NT2/D1 (cell line): ENCODE measurements at regions not wholly inside any gene's neighbourhood (a gene's known extent, or its start where the extent isn't known, plus 50 kb on each side); places are given as distances from the start of the nearest gene placed in this dataset.

Experiments
- SUZ12 ChIP-seq: IDR thresholded peaks from 2 replicates; pipeline ENCODE4 v1.6.1; 2011; ENCODE audit not compliant: insufficient read length, insufficient read depth; ENCODE audit errors: extremely low read depth
- YY1 ChIP-seq: IDR thresholded peaks from 2 replicates; pipeline ENCODE4 v1.6.1; 2011; ENCODE audit not compliant: insufficient read length, insufficient read depth
- ZNF274 ChIP-seq: IDR thresholded peaks from 2 replicates; pipeline ENCODE4 v1.6.1; 2011; ENCODE audit warnings: mild to moderate bottlenecking, low read depth, low read length

GRCh38 chr6:69589626-69590025, 207.2 kb downstream of the LMBRD1 start:
- TF ChIP-seq SUZ12 (no peak), ZNF274 (no peak), YY1 (no peak)
